ENCODE measurements at regions not wholly inside any gene's neighbourhood (a gene's known extent, or its start where the extent isn't known, plus 50 kb on each side); places are given as distances from the start of the nearest gene placed in this dataset.

DNA sequence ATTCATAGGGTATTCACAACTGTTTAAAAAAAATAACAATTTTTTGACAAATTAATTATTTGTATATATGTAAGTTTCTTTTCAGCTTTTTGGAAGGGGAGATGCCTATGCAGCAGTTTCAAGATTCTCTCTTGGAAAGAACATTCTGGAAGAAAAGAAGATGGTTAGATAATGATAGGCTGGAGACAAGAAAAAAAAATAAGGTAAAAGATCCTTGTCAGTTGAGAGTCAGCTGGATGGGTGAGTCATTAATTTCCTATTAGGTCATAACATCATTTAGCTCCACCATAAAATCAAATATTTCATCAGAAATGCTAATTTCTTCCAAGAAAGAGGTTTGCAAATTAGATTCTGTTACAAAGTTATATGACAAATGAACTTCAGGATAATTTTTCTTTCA, 880.4 kb downstream of the EPHA7 start:
- TF ChIP-seq POLR2A (IDR thresholded peaks at IDR 0.05), result no peak
- TF ChIP-seq, protein P1, sequence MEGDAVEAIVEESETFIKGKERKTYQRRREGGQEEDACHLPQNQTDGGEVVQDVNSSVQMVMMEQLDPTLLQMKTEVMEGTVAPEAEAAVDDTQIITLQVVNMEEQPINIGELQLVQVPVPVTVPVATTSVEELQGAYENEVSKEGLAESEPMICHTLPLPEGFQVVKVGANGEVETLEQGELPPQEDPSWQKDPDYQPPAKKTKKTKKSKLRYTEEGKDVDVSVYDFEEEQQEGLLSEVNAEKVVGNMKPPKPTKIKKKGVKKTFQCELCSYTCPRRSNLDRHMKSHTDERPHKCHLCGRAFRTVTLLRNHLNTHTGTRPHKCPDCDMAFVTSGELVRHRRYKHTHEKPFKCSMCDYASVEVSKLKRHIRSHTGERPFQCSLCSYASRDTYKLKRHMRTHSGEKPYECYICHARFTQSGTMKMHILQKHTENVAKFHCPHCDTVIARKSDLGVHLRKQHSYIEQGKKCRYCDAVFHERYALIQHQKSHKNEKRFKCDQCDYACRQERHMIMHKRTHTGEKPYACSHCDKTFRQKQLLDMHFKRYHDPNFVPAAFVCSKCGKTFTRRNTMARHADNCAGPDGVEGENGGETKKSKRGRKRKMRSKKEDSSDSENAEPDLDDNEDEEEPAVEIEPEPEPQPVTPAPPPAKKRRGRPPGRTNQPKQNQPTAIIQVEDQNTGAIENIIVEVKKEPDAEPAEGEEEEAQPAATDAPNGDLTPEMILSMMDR (IDR thresholded peaks at IDR 0.05), result no peak

Measured in thyroid gland (tissue), 4 donors.